GM12878 (cell line): ENCODE measurements at regions not wholly inside any gene's neighbourhood (a gene's known extent, or its start where the extent isn't known, plus 50 kb on each side); places are given as distances from the start of the nearest gene placed in this dataset.

ENCODE experiments used
- ATAC-seq: fragments of 200-7000 bp; cut with Tn5 transposase; 3 replicates; pipeline ENCODE4 v1.9.1; 2020; ENCODE audit warnings: mild to moderate bottlenecking, moderate library complexity
- BruUV-seq: library from RNA; stranded (reverse); fragments of 400-500 nt; replicated peaks from 2 replicates; lab custom pipeline; 2021; lab: Mats Ljungman, UMichigan
- CTCF ChIA-PET: fragments of 300-600 bp; sonication (Branson Sonifier 250); formaldehyde crosslinking; extraction: SDS; loops from one replicate; lab custom pipeline; 2021; ENCODE audit warnings: inconsistent platforms; lab: Yijun Ruan, JAX
- POLR2A ChIA-PET: fragments of 350-600 bp; formaldehyde crosslinking; extraction: SDS; loops from one replicate; lab custom pipeline; 2021; ENCODE audit warnings: inconsistent platforms; lab: Charles Lee
- RAD21 ChIA-PET: fragments of 300-600 bp; sonication (Branson Sonifier 250); formaldehyde crosslinking; loops from one replicate; lab custom pipeline; 2023; ENCODE audit warnings: antibody characterized with exemption; ENCODE audit not compliant: unreplicated experiment; lab: Charles Lee
- SMC1A ChIA-PET: fragments of 300-600 bp; sonication (Branson Sonifier 250); formaldehyde crosslinking; loops from one replicate; lab custom pipeline; 2023; ENCODE audit not compliant: unreplicated experiment, uncharacterized antibody; lab: Charles Lee
- DNase-seq: peaks from one replicate; pipeline ENCODE4 v3.0.0-alpha.2; 2011; ENCODE audit warnings: low read depth, low spot score
- FAIRE-seq: peaks from 3 replicates; lab custom pipeline; 2011; peaks lifted over from hg19 to GRCh38; lab: Jason Lieb, UNC
- H2AFZ ChIP-seq: 2 replicates; pipeline ENCODE4 v1.6.0; 2011; ENCODE audit warnings: low read depth, low read length, control low read depth; ENCODE audit not compliant: control insufficient read depth
- H3K27ac ChIP-seq: 2 replicates; pipeline ENCODE4 v1.5.1; 2011; ENCODE audit warnings: control low read depth; ENCODE audit not compliant: control insufficient read depth, insufficient read depth
- H3K27me3 ChIP-seq, 2 experiments: replicated peaks in 1 of 2; 2 replicates each; pipeline versions ENCODE4 v1.6.0 to v1.6.1; 2011; ENCODE audit warnings: low read length in 1 of 2; ENCODE audit not compliant: control insufficient read depth in 2 of 2, insufficient read depth in 2 of 2
- H3K36me3 ChIP-seq, 2 experiments: 2 replicates each; pipeline ENCODE4 v1.5.1; 2011; ENCODE audit warnings: low read length in 1 of 2; ENCODE audit not compliant: control insufficient read depth in 2 of 2, insufficient read depth in 2 of 2
- H3K4me1 ChIP-seq: 2 replicates; pipeline ENCODE4 v1.6.1; 2011; ENCODE audit warnings: mild to moderate bottlenecking, low read length, moderate library complexity, mixed read lengths; ENCODE audit not compliant: control insufficient read depth, insufficient read depth
- H3K4me2 ChIP-seq: 2 replicates; pipeline ENCODE4 v1.6.0; 2011; ENCODE audit warnings: control low read depth; ENCODE audit not compliant: control insufficient read depth, insufficient read depth
- H3K4me3 ChIP-seq: fragments of 200-600 bp; sonication (generic); 2 replicates; pipeline ENCODE4 v1.5.1; 2016
- H3K79me2 ChIP-seq: 2 replicates; pipeline ENCODE4 v1.6.0; 2011; ENCODE audit warnings: low read length; ENCODE audit not compliant: control insufficient read depth, insufficient read depth
- H3K9ac ChIP-seq: 2 replicates; pipeline ENCODE4 v1.8.0; 2011; ENCODE audit warnings: low read length, control low read depth, mixed read lengths; ENCODE audit not compliant: control insufficient read depth, insufficient read depth
- H3K9me3 ChIP-seq: replicated peaks from 3 replicates; pipeline ENCODE4 v1.5.1; 2011; ENCODE audit warnings: mild to moderate bottlenecking, low read length; ENCODE audit not compliant: control insufficient read depth, insufficient read depth
- H4K20me1 ChIP-seq: 2 replicates; pipeline ENCODE4 v1.6.0; 2011; ENCODE audit not compliant: control insufficient read depth, insufficient read depth
- BCL11A ChIP-seq: IDR thresholded peaks from 2 replicates; pipeline ENCODE4 v1.6.1; 2011; ENCODE audit warnings: low read depth, low read length
- E2F4 ChIP-seq: IDR thresholded peaks from 2 replicates; pipeline ENCODE4 v1.6.1; 2012; ENCODE audit warnings: low read depth, low read length, improper control_type of control experiment
- EED ChIP-seq: sonication (generic); IDR thresholded peaks from 2 replicates; pipeline ENCODE4 v1.6.1; 2016; ENCODE audit warnings: antibody characterized with exemption, low read depth
- EGR1 ChIP-seq, 2 experiments: IDR thresholded peaks; 1 replicate in 1 of 2; 2 replicates in 1 of 2; pipeline ENCODE4 v1.6.1; 2011 to 2012; ENCODE audit warnings: low read depth in 2 of 2, low read length in 2 of 2, borderline replicate concordance in 1 of 2, mild to moderate bottlenecking in 1 of 2, moderate library complexity in 1 of 2
- GATAD2B ChIP-seq: fragments of 450-650 bp; conservative IDR thresholded peaks from 2 replicates; pipeline ENCODE4 v1.6.1; 2017; ENCODE audit warnings: low read depth, mild to moderate bottlenecking, moderate library complexity
- HSF1 ChIP-seq: fragments of 150-350 bp; IDR thresholded peaks from 2 replicates; pipeline ENCODE4 v1.6.1; 2014; ENCODE audit warnings: mild to moderate bottlenecking, low read depth, low read length
- IKZF1 ChIP-seq: fragments of 450-650 bp; conservative IDR thresholded peaks from 2 replicates; pipeline ENCODE4 v1.6.1; 2017; ENCODE audit warnings: antibody characterized with exemption, mild to moderate bottlenecking
- KDM1A ChIP-seq: fragments of 200-600 bp; sonication (generic); IDR thresholded peaks from 2 replicates; pipeline ENCODE4 v1.6.1; 2016; ENCODE audit warnings: borderline replicate concordance
- MTA2 ChIP-seq: fragments of 450-650 bp; IDR thresholded peaks from 2 replicates; pipeline ENCODE4 v1.6.1; 2016; ENCODE audit warnings: low read depth, mild to moderate bottlenecking, moderate library complexity
- NRF1 ChIP-seq: conservative IDR thresholded peaks from 2 replicates; pipeline ENCODE4 v1.6.1; 2011; ENCODE audit warnings: mild to moderate bottlenecking, low read depth, low read length, improper control_type of control experiment
- POLR2A ChIP-seq: IDR thresholded peaks from 2 replicates; pipeline ENCODE4 v1.6.1; 2011; ENCODE audit warnings: low read depth, mild to moderate bottlenecking, low read length
- RELA ChIP-seq: fragments of 450-650 bp; IDR thresholded peaks from 2 replicates; pipeline ENCODE4 v1.8.0; 2014; ENCODE audit warnings: borderline replicate concordance; ENCODE audit not compliant: partially characterized antibody
- RFX5 ChIP-seq: IDR thresholded peaks from 2 replicates; pipeline ENCODE4 v1.6.1; 2011; ENCODE audit warnings: low read depth, low read length, improper control_type of control experiment
- SIN3A ChIP-seq: IDR thresholded peaks from 2 replicates; pipeline ENCODE4 v1.6.1; 2012; ENCODE audit warnings: low read depth, low read length, improper control_type of control experiment
- STAT3 ChIP-seq: IDR thresholded peaks from 2 replicates; pipeline ENCODE4 v1.6.1; 2011; ENCODE audit warnings: low read depth, low read length, improper control_type of control experiment
- TAF1 ChIP-seq: IDR thresholded peaks from 2 replicates; pipeline ENCODE4 v1.6.1; 2011; ENCODE audit warnings: mild to moderate bottlenecking, low read depth, low read length, borderline replicate concordance
- TARDBP ChIP-seq: IDR thresholded peaks from 2 replicates; pipeline ENCODE4 v1.6.1; 2016; ENCODE audit warnings: borderline replicate concordance
- ZBTB4 ChIP-seq: fragments of 450-650 bp; formaldehyde crosslinking; IDR thresholded peaks from 2 replicates; pipeline ENCODE4 v1.4.0; 2022; ENCODE audit warnings: mild to moderate bottlenecking, moderate library complexity
- WGBS: methylation state at CpG from one replicate; pipeline ENCODE4 v1.1.6; 2016; ENCODE audit warnings: low lambda C conversion rate; ENCODE audit not compliant: insufficient replicate concordance, insufficient coverage; ENCODE audit errors: missing lambda C conversion rate; 5-methylcytosine and 5-hydroxymethylcytosine counted together
- in situ Hi-C: fragments of 300-500 bp; cut with MboI; formaldehyde crosslinking; loops from 9 replicates; pipeline ENCODE4 v1.14.3; 2018; ENCODE audit warnings: mixed read lengths
- intact Hi-C: fragments of 100-400 bp; cut with micrococcal nuclease; formaldehyde crosslinking; loops from one replicate; pipeline ENCODE4 v1.14.2; 2022; ENCODE audit not compliant: unreplicated experiment

GRCh38 chr3:6737630-6738029 is 123.3 kb upstream of the GRM7 start (continued):
- no peak for TF ChIP-seq TARDBP
- no peak for TF ChIP-seq KDM1A
- no peak for TF ChIP-seq EGR1 (IDR thresholded peaks at IDR 0.05; ENCODE audit: borderline replicate concordance in 1 of 2, low read depth in 2 of 2, low read length in 2 of 2)
- no peak for TF ChIP-seq ZBTB4 (CRISPR knock-in tag)
- TF ChIP-seq RELA = no peak

- H3K36me3 ChIP-seq = no peaks in the 10 kb centered on the region
- H3K9me3 ChIP-seq = no peaks in the 10 kb centered on the region
- SMC1A ChIA-PET = interaction anchor here (1.7 kb wide), 1 partner anchor 22 kb away, joined by 7 read pairs; no protein-coding TSS in a partner anchor
- no peak for DNase-seq
- POLR2A ChIA-PET = no interaction called here
- H2AFZ ChIP-seq = no peak overlapping the region
- H3K4me2 ChIP-seq = no peak overlapping the region
- no peak for FAIRE-seq
- intact Hi-C loops = no loop called here
- H3K4me3 ChIP-seq = no peak overlapping the region
- no peak overlapping the region for H3K9ac ChIP-seq
- no peaks in the 10 kb centered on the region for H3K79me2 ChIP-seq
- WGBS = 3% methylated on average over 3 of the region's 3 CpGs
- H3K4me1 ChIP-seq = no peaks in the 10 kb centered on the region
- no peaks in the 10 kb centered on the region for H3K27me3 ChIP-seq
- no peak for ATAC-seq
- in situ Hi-C loops = no loop called here
- no TSS peak for BruUV-seq
- CTCF ChIA-PET = no interaction called here
- H4K20me1 ChIP-seq = no peaks in the 10 kb centered on the region
- no peak overlapping the region for H3K27ac ChIP-seq
- RAD21 ChIA-PET = no interaction called here
- TF ChIP-seq STAT3 (no peak), EED (no peak), NRF1 (no peak), E2F4 (no peak), GATAD2B (no peak), IKZF1 (no peak), MTA2 (no peak), BCL11A (no peak), RFX5 (no peak), HSF1 (no peak), TAF1 (no peak), SIN3A (no peak), POLR2A (no peak)
Observed at GRCh38 chr3:6739288-6739687, 121.6 kb upstream of the GRM7 start.
